Gastrocnemius medialis (tissue), 4 donors: ENCODE measurements at regions not wholly inside any gene's neighbourhood (a gene's known extent, or its start where the extent isn't known, plus 50 kb on each side); places are given as distances from the start of the nearest gene placed in this dataset.

Source experiments
- ATAC-seq, 2 donors: fragments of 150-250 bp; one replicate each; pipeline ENCODE4 v1.9.1; 2016
- DNase-seq, 2 donors: peaks; one replicate each; pipeline ENCODE4 v3.0.0-alpha.2; 2019
- H3K27ac ChIP-seq, 4 donors: fragments of 200-600 bp; sonication (generic); 1 replicate in 1 of 4; 2 replicates in 3 of 4; pipeline ENCODE4 v1.5.1; 2016 to 2018; ENCODE audit warnings: mild to moderate bottlenecking in 2 of 4, moderate library complexity in 1 of 4
- H3K27me3 ChIP-seq, 3 donors: fragments of 200-600 bp; sonication (generic) in 2 of 3; 1 replicate in 1 of 3; 2 replicates in 2 of 3; pipeline versions ENCODE4 v1.5.1 to v1.6.0; 2016 to 2019; ENCODE audit warnings: mild to moderate bottlenecking in 1 of 3, moderate library complexity in 1 of 3
- H3K36me3 ChIP-seq, 2 donors: fragments of 200-600 bp; sonication (generic) in 1 of 2; one replicate each; pipeline ENCODE4 v1.5.1; 2017 to 2018
- H3K4me1 ChIP-seq, 2 donors: fragments of 200-600 bp; sonication (generic) in 1 of 2; one replicate each; pipeline ENCODE4 v1.5.1; 2016 to 2017; ENCODE audit warnings: mild to moderate bottlenecking in 2 of 2
- H3K4me3 ChIP-seq, 4 donors: fragments of 200-600 bp; sonication (generic) in 3 of 4; 1 replicate in 1 of 4; 2 replicates in 3 of 4; pipeline ENCODE4 v1.5.1; 2016 to 2019; ENCODE audit warnings: mild to moderate bottlenecking in 2 of 4
- H3K9me3 ChIP-seq, 3 donors: fragments of 200-600 bp; sonication (generic) in 2 of 3; 1 replicate in 1 of 3; 2 replicates in 2 of 3; pipeline ENCODE4 v1.5.1; 2016 to 2019
- CTCF ChIP-seq, 5 experiments: fragments of 450-650 bp in 3 of 5; fragments of 200-600 bp in 2 of 5; sonication (generic) in 2 of 5; IDR thresholded peaks in 4 of 5; conservative IDR thresholded peaks in 1 of 5; 1 replicate in 4 of 5; 2 replicates in 1 of 5; pipeline ENCODE4 v1.5.1; 2016 to 2019; ENCODE audit warnings: antibody characterized with exemption in 5 of 5, mild to moderate bottlenecking in 3 of 5, moderate library complexity in 3 of 5
- POLR2A ChIP-seq, 2 donors: fragments of 450-650 bp; IDR thresholded peaks; one replicate each; pipeline ENCODE4 v1.6.1; 2017; ENCODE audit warnings: antibody characterized with exemption in 2 of 2, mild to moderate bottlenecking in 2 of 2, moderate library complexity in 2 of 2
- in situ Hi-C, 4 donors: fragments of 200-750 bp; cut with MboI; loops; one replicate each; pipeline versions ENCODE4 v1.15.0 to v1.8.0; 2017; ENCODE audit warnings: low sequenced_read_pairs in 4 of 4
- intact Hi-C: fragments of 100-400 bp; cut with DNase I; formaldehyde crosslinking; loops from one replicate; pipeline ENCODE4 v1.15.1; 2023; ENCODE audit warnings: low total_unique reads

GRCh38 chr10:29039091-29039490, 249.8 kb upstream of the LYZL1 start:
- in situ Hi-C loops (no loop called here), intact Hi-C loops (no loop called here)
- no peak for ATAC-seq
- no peak overlapping the region for H3K27ac ChIP-seq
- TF ChIP-seq CTCF (IDR thresholded peaks at IDR 0.05 in 4 of 5, conservative IDR thresholded peaks at IDR 0.05 in 1 of 5) (no peak), POLR2A (IDR thresholded peaks at IDR 0.05) (no peak)
- H3K4me3 ChIP-seq: no peak overlapping the region
- no peaks in the 10 kb centered on the region for H3K27me3 ChIP-seq
- H3K4me1 ChIP-seq: no peaks in the 10 kb centered on the region
- H3K9me3 ChIP-seq: no peaks in the 10 kb centered on the region
- DNase-seq: no peak
- no peaks in the 10 kb centered on the region for H3K36me3 ChIP-seq

- in situ Hi-C loops: no loop called here
- Histone ChIP-seq H3K27ac (no peak overlapping the region), H3K4me1 (no peaks in the 10 kb centered on the region), H3K36me3 (no peaks in the 10 kb centered on the region), H3K4me3 (no peak overlapping the region), H3K9me3 (no peaks in the 10 kb centered on the region), H3K27me3 (no peaks in the 10 kb centered on the region)
- no peak for TF ChIP-seq POLR2A (IDR thresholded peaks at IDR 0.05)
- TF ChIP-seq CTCF (IDR thresholded peaks at IDR 0.05 in 4 of 5, conservative IDR thresholded peaks at IDR 0.05 in 1 of 5): no peak
- ATAC-seq (no peak), DNase-seq (no peak)
- intact Hi-C loops: no loop called here
These were observed 249.1 kb upstream of the LYZL1 start for GRCh38 chr10:29039677-29040189.

- in situ Hi-C loops (no loop called here), intact Hi-C loops (no loop called here)
- Histone ChIP-seq H3K27ac (no peak overlapping the region), H3K4me1 (no peaks in the 10 kb centered on the region), H3K36me3 (no peaks in the 10 kb centered on the region), H3K27me3 (no peaks in the 10 kb centered on the region), H3K9me3 (no peaks in the 10 kb centered on the region), H3K4me3 (no peak overlapping the region)
- ATAC-seq: no peak
- TF ChIP-seq POLR2A (IDR thresholded peaks at IDR 0.05) (no peak), CTCF (IDR thresholded peaks at IDR 0.05 in 4 of 5, conservative IDR thresholded peaks at IDR 0.05 in 1 of 5) (no peak)
- DNase-seq: no peak
These were observed 247.3 kb upstream of the LYZL1 start for GRCh38 chr10:29041616-29042015.

GRCh38 chr10:29048506-29048905, 240.4 kb upstream of the LYZL1 start:
- no peaks in the 10 kb centered on the region for H3K27me3 ChIP-seq
- ATAC-seq: no peak
- intact Hi-C loops: no loop called here
- TF ChIP-seq CTCF (IDR thresholded peaks at IDR 0.05 in 4 of 5, conservative IDR thresholded peaks at IDR 0.05 in 1 of 5): no peak
- no peak for TF ChIP-seq POLR2A (IDR thresholded peaks at IDR 0.05)
- in situ Hi-C loops: no loop called here
- DNase-seq: no peak
- H3K36me3 ChIP-seq: no peaks in the 10 kb centered on the region
- no peaks in the 10 kb centered on the region for H3K4me1 ChIP-seq
- H3K4me3 ChIP-seq: no peak overlapping the region
- H3K9me3 ChIP-seq: no peaks in the 10 kb centered on the region
- no peak overlapping the region for H3K27ac ChIP-seq

GRCh38 chr10:29050081-29050480, 238.8 kb upstream of the LYZL1 start:
- Histone ChIP-seq H3K27ac (no peak overlapping the region), H3K9me3 (no peaks in the 10 kb centered on the region), H3K4me1 (no peaks in the 10 kb centered on the region), H3K4me3 (no peak overlapping the region), H3K36me3 (no peaks in the 10 kb centered on the region), H3K27me3 (no peaks in the 10 kb centered on the region)
- TF ChIP-seq CTCF (IDR thresholded peaks at IDR 0.05 in 4 of 5, conservative IDR thresholded peaks at IDR 0.05 in 1 of 5) (no peak), POLR2A (IDR thresholded peaks at IDR 0.05) (no peak)
- intact Hi-C loops (no loop called here), in situ Hi-C loops (no loop called here)
- ATAC-seq: no peak
- DNase-seq: no peak
